Right atrium auricular region (tissue), 2 donors: ENCODE measurements at regions not wholly inside any gene's neighbourhood (a gene's known extent, or its start where the extent isn't known, plus 50 kb on each side); places are given as distances from the start of the nearest gene placed in this dataset.

Source experiments
- DNase-seq: peaks from one replicate; pipeline ENCODE4 v3.0.0-alpha.2; 2019; ENCODE audit warnings: low spot score
- H3K27ac ChIP-seq, 2 donors: fragments of 200-600 bp; sonication (generic); 1 replicate in 1 of 2; 2 replicates in 1 of 2; pipeline ENCODE4 v1.5.1; 2016 to 2019
- H3K27me3 ChIP-seq, 2 donors: fragments of 200-600 bp; sonication (generic); one replicate each; pipeline versions ENCODE4 v1.5.1 to v1.6.0; 2017 to 2019
- H3K36me3 ChIP-seq: fragments of 200-600 bp; sonication (generic); one replicate; pipeline ENCODE4 v1.5.1; 2016
- H3K4me1 ChIP-seq, 2 donors: fragments of 200-600 bp; sonication (generic); one replicate each; pipeline versions ENCODE4 v1.5.1 to v1.6.0; 2017 to 2019
- H3K4me3 ChIP-seq, 2 donors: fragments of 200-600 bp; sonication (generic); 1 replicate in 1 of 2; 2 replicates in 1 of 2; pipeline ENCODE4 v1.5.1; 2017 to 2019; ENCODE audit warnings: mild to moderate bottlenecking in 1 of 2, moderate library complexity in 1 of 2
- H3K9me3 ChIP-seq, 2 donors: fragments of 200-600 bp; sonication (generic); one replicate each; pipeline ENCODE4 v1.5.1; 2019
- CTCF ChIP-seq, 2 donors: fragments of 200-600 bp; sonication (generic); IDR thresholded peaks; one replicate each; pipeline ENCODE4 v1.5.1; 2019; ENCODE audit warnings: antibody characterized with exemption in 2 of 2

DNA sequence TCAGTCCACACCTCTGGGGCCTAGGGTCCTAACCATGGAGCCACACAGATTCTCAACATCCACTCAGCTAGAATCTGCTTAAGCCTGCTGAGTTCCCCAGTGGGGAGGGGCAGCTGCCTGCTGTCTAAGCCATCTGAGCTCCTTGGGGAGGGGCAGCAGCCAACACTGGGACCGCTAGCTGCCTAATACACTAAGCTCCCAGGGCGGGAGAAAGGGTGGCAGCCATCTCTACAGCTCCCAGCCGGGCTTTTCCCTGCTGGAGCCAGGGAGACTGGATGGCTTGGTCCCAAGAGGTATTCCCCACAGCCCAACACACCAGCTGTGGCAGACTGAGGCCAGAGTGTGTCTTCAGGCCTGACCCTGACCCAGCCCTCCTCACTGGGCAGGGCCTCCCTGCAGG is 217.3 kb upstream of the TMEM45B start:
- no peaks in the 10 kb centered on the region for H3K27me3 ChIP-seq
- DNase-seq: peak; percentile 5
- no peaks in the 10 kb centered on the region for H3K36me3 ChIP-seq
- no peaks in the 10 kb centered on the region for H3K4me1 ChIP-seq
- H3K4me3 ChIP-seq: no peak overlapping the region
- no peaks in the 10 kb centered on the region for H3K9me3 ChIP-seq
- H3K27ac ChIP-seq: no peak overlapping the region
- no peak for TF ChIP-seq CTCF (IDR thresholded peaks at IDR 0.05)

DNA sequence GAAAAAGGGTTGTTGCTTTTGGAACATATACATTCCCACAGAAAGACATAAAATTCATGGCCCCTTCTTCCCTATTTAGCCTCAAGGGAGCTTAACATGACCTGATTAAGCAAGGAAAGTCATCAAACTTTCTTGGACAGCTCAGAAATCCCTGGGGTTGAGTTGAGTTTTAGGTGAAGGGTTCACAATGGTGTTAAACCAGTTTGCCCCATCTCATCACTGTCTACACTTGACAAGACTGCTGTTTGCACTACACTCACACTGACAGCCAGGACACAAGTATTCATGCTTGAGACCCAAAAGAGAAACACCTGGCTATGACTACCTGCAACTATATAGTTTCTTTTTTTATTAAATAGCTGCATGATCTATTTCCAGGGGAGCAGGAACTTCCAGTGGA is 209.8 kb upstream of the TMEM45B start:
- H3K9me3 ChIP-seq: no peaks in the 10 kb centered on the region
- H3K36me3 ChIP-seq: no peaks in the 10 kb centered on the region
- no peak overlapping the region for H3K27ac ChIP-seq
- H3K4me3 ChIP-seq: no peak overlapping the region
- TF ChIP-seq CTCF (IDR thresholded peaks at IDR 0.05): no peak
- DNase-seq: no peak
- H3K27me3 ChIP-seq: no peaks in the 10 kb centered on the region
- no peaks in the 10 kb centered on the region for H3K4me1 ChIP-seq

- H3K9me3 ChIP-seq: no peaks in the 10 kb centered on the region
- no peak for DNase-seq
- no peak overlapping the region for H3K27ac ChIP-seq
- no peaks in the 10 kb centered on the region for H3K4me1 ChIP-seq
- H3K4me3 ChIP-seq: no peak overlapping the region
- no peaks in the 10 kb centered on the region for H3K36me3 ChIP-seq
- no peaks in the 10 kb centered on the region for H3K27me3 ChIP-seq
- TF ChIP-seq CTCF (IDR thresholded peaks at IDR 0.05): no peak
Observed at GRCh38 chr11:129608711-129609110, 206.9 kb upstream of the TMEM45B start.

GRCh38 chr11:129610125-129610524 is 205.5 kb upstream of the TMEM45B start:
- Histone ChIP-seq H3K27ac (no peak overlapping the region), H3K4me1 (no peaks in the 10 kb centered on the region), H3K9me3 (no peaks in the 10 kb centered on the region), H3K4me3 (no peak overlapping the region), H3K36me3 (no peaks in the 10 kb centered on the region), H3K27me3 (no peaks in the 10 kb centered on the region)
- no peak for DNase-seq
- no peak for TF ChIP-seq CTCF (IDR thresholded peaks at IDR 0.05)

DNA sequence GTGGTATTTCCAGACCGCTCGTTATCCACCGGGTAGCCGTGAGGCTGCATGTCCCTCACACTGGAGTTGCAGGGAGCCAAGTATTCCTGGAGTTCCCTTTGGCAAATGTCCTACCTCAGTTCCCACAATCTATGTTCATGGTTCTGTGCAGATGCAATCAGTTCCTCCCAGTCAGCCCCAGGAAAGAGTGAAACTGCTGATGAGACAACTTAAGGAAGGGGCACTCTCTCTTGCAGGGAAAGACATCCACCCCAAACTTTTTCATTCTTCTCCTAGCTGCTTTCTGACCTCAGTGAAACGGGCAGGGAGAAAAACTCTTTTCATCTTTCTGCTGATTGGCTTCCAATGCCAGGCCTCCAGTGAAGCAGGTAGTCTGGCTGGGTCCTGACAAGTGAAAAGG is 205.1 kb upstream of the TMEM45B start:
- no peaks in the 10 kb centered on the region for H3K36me3 ChIP-seq
- no peak for TF ChIP-seq CTCF (IDR thresholded peaks at IDR 0.05)
- DNase-seq: no peak
- no peaks in the 10 kb centered on the region for H3K27me3 ChIP-seq
- no peaks in the 10 kb centered on the region for H3K9me3 ChIP-seq
- no peak overlapping the region for H3K27ac ChIP-seq
- H3K4me1 ChIP-seq: no peaks in the 10 kb centered on the region
- H3K4me3 ChIP-seq: no peak overlapping the region

GRCh38 chr11:129611661-129612446 is 203.8 kb upstream of the TMEM45B start:
- Histone ChIP-seq H3K36me3 (no peaks in the 10 kb centered on the region), H3K4me1 (no peaks in the 10 kb centered on the region), H3K4me3 (no peak overlapping the region), H3K27ac (no peak overlapping the region), H3K9me3 (no peaks in the 10 kb centered on the region), H3K27me3 (no peaks in the 10 kb centered on the region)
- no peak for TF ChIP-seq CTCF (IDR thresholded peaks at IDR 0.05)
- no peak for DNase-seq
